ENCODE measurements at regions not wholly inside any gene's neighbourhood (a gene's known extent, or its start where the extent isn't known, plus 50 kb on each side); places are given as distances from the start of the nearest gene placed in this dataset.

GRCh38 chr1:25065795-25066238 is 135.7 kb upstream of the RUNX3 start:
- DNase-seq (ENCODE audit: low read depth), result no peak
- no peak overlapping the region for H3K4me3 ChIP-seq (ENCODE audit: low read length)

GRCh38 chr1:25065321-25065721 is 135.2 kb upstream of the RUNX3 start:
- no peak for DNase-seq (ENCODE audit: low read depth)
- H3K4me3 ChIP-seq (ENCODE audit: low read length), result no peak overlapping the region
- no peak for TF ChIP-seq CTCF (conservative IDR thresholded peaks at IDR 0.05; ENCODE audit: low read depth, low read length)

More at GRCh38 chr1:25065795-25066238, 135.7 kb upstream of the RUNX3 start:
- no peak for TF ChIP-seq CTCF (conservative IDR thresholded peaks at IDR 0.05; ENCODE audit: low read depth, low read length)

GRCh38 chr1:25064465-25065240 is 134.6 kb upstream of the RUNX3 start:
- no peak for DNase-seq (ENCODE audit: low read depth)
- TF ChIP-seq CTCF (conservative IDR thresholded peaks at IDR 0.05; ENCODE audit: low read depth, low read length), result no peak
- no peak overlapping the region for H3K4me3 ChIP-seq (ENCODE audit: low read length)

GRCh38 chr1:25063591-25064416 is 133.7 kb upstream of the RUNX3 start:
- TF ChIP-seq CTCF (conservative IDR thresholded peaks at IDR 0.05; ENCODE audit: low read depth, low read length), result no peak
- no peak for DNase-seq (ENCODE audit: low read depth)
- no peak overlapping the region for H3K4me3 ChIP-seq (ENCODE audit: low read length)

GRCh38 chr1:25062621-25063255 is 132.7 kb upstream of the RUNX3 start:
- DNase-seq (ENCODE audit: low read depth), result no peak
- no peak overlapping the region for H3K4me3 ChIP-seq (ENCODE audit: low read length)
- no peak for TF ChIP-seq CTCF (conservative IDR thresholded peaks at IDR 0.05; ENCODE audit: low read depth, low read length)

- no peak for DNase-seq (ENCODE audit: low read depth)
- no peak for TF ChIP-seq CTCF (conservative IDR thresholded peaks at IDR 0.05; ENCODE audit: low read depth, low read length)
- no peak overlapping the region for H3K4me3 ChIP-seq (ENCODE audit: low read length)
Measured at GRCh38 chr1:25061261-25061995, 131.4 kb upstream of the RUNX3 start.
